ENCODE measurements at regions not wholly inside any gene's neighbourhood (a gene's known extent, or its start where the extent isn't known, plus 50 kb on each side); places are given as distances from the start of the nearest gene placed in this dataset.

- TF ChIP-seq OSR1 (CRISPR knock-in tag; IDR thresholded peaks at IDR 0.05) (no peak), ESRRG (CRISPR knock-in tag; IDR thresholded peaks at IDR 0.05) (no peak), ARNTL (CRISPR knock-in tag; IDR thresholded peaks at IDR 0.05; ENCODE audit: borderline replicate concordance, low read depth) (no peak), GLIS3 (CRISPR knock-in tag; IDR thresholded peaks at IDR 0.05) (no peak), CSDC2 (CRISPR knock-in tag; IDR thresholded peaks at IDR 0.05) (no peak), TOX (CRISPR knock-in tag; IDR thresholded peaks at IDR 0.05; ENCODE audit: borderline replicate concordance) (no peak), CREB5 (CRISPR knock-in tag; IDR thresholded peaks at IDR 0.05; ENCODE audit: low read depth) (no peak), TSHZ2 (CRISPR knock-in tag; IDR thresholded peaks at IDR 0.05) (no peak), CSRNP3 (CRISPR knock-in tag; IDR thresholded peaks at IDR 0.05) (no peak), ISL1 (CRISPR knock-in tag; IDR thresholded peaks at IDR 0.05) (no peak), BACH2 (CRISPR knock-in tag; IDR thresholded peaks at IDR 0.05; ENCODE audit: borderline replicate concordance) (no peak), ZNF8 (CRISPR knock-in tag; IDR thresholded peaks at IDR 0.05) (no peak)
Observed at GRCh38 chr1:213457186-213457585, 406.1 kb downstream of the RPS6KC1 start.

Data from SK-N-SH treated with all-trans-retinoic acid at 6 μM for 48 hours (cell line).